Naive thymus-derived CD8-positive, alpha-beta T cell (primary cell): ENCODE measurements at regions not wholly inside any gene's neighbourhood (a gene's known extent, or its start where the extent isn't known, plus 50 kb on each side); places are given as distances from the start of the nearest gene placed in this dataset.
"Not testable (repeated sequence)": the region's sequence is repeated elsewhere in the genome, so short reads cannot be mapped to it uniquely, and the experiment has no call there.

ENCODE experiments used
- ATAC-seq, 2 donors: fragments of 150-1000 bp; cut with Tn5 transposase in 1 of 2; sonication (Bioruptor Pico), chemical (Tn5 transposase) in 1 of 2; 1 replicate in 1 of 2; 2 replicates in 1 of 2; pipeline ENCODE4 v1.10.0; 2021; ENCODE audit warnings: mild to moderate bottlenecking in 2 of 2, moderate library complexity in 2 of 2
- POLR2A ChIA-PET: fragments of 350-600 bp; sonication (Branson Sonifier 250); formaldehyde crosslinking; loops from one replicate; lab custom pipeline; 2021; ENCODE audit warnings: antibody characterized with exemption; lab: Charles Lee
- DNase-seq, 10 donors: peaks; one replicate each; pipeline versions ENCODE4 v3.0.0 to v3.0.0-alpha.2; 2020 to 2022
- H3K27ac Mint-ChIP-seq, 10 donors: one replicate each; pipeline ENCODE4 v1.8.0; 2020 to 2022; ENCODE audit warnings: mild to moderate bottlenecking in 10 of 10, mixed read lengths in 10 of 10, moderate library complexity in 4 of 10, inconsistent platforms in 1 of 10
- H3K27me3 Mint-ChIP-seq, 5 donors: one replicate each; pipeline ENCODE4 v1.8.0; 2021 to 2022; ENCODE audit warnings: mixed read lengths in 5 of 5
- H3K36me3 Mint-ChIP-seq, 3 donors: one replicate each; pipeline ENCODE4 v1.8.0; 2020 to 2022; ENCODE audit warnings: mixed read lengths in 3 of 3, mild to moderate bottlenecking in 2 of 3, inconsistent platforms in 1 of 3
- H3K4me1 Mint-ChIP-seq, 4 donors: one replicate each; pipeline ENCODE4 v1.8.0; 2021 to 2022; ENCODE audit warnings: mixed read lengths in 4 of 4
- H3K4me3 Mint-ChIP-seq, 10 donors: one replicate each; pipeline ENCODE4 v1.8.0; 2020 to 2022; ENCODE audit warnings: mild to moderate bottlenecking in 10 of 10, mixed read lengths in 10 of 10, moderate library complexity in 6 of 10, inconsistent platforms in 1 of 10
- H3K9me3 Mint-ChIP-seq, 9 donors: one replicate each; pipeline ENCODE4 v1.8.0; 2020 to 2022; ENCODE audit warnings: mixed read lengths in 9 of 9, mild to moderate bottlenecking in 3 of 9, inconsistent platforms in 1 of 9, moderate library complexity in 1 of 9

GRCh38 chr2:111301677-111302076 is 181.0 kb downstream of the BCL2L11 start:
- H3K4me3 Mint-ChIP-seq, H3K27ac Mint-ChIP-seq, H3K4me1 Mint-ChIP-seq, H3K36me3 Mint-ChIP-seq, H3K27me3 Mint-ChIP-seq, ATAC-seq, POLR2A ChIA-PET, H3K9me3 Mint-ChIP-seq, DNase-seq: not testable (repeated sequence)

GRCh38 chr2:111302397-111303218 is 181.9 kb downstream of the BCL2L11 start:
- DNase-seq, H3K36me3 Mint-ChIP-seq, ATAC-seq, H3K4me1 Mint-ChIP-seq, POLR2A ChIA-PET, H3K9me3 Mint-ChIP-seq, H3K4me3 Mint-ChIP-seq, H3K27ac Mint-ChIP-seq, H3K27me3 Mint-ChIP-seq: not testable (repeated sequence)

GRCh38 chr2:111307302-111307701 is 186.6 kb downstream of the BCL2L11 start:
- H3K36me3 Mint-ChIP-seq, POLR2A ChIA-PET, H3K27ac Mint-ChIP-seq, DNase-seq, ATAC-seq, H3K4me1 Mint-ChIP-seq, H3K9me3 Mint-ChIP-seq, H3K4me3 Mint-ChIP-seq, H3K27me3 Mint-ChIP-seq: not testable (repeated sequence)

- ATAC-seq, H3K4me3 Mint-ChIP-seq, H3K36me3 Mint-ChIP-seq, H3K9me3 Mint-ChIP-seq, DNase-seq, POLR2A ChIA-PET, H3K4me1 Mint-ChIP-seq, H3K27me3 Mint-ChIP-seq, H3K27ac Mint-ChIP-seq: not testable (repeated sequence)
Observed at GRCh38 chr2:111309231-111310075, 188.7 kb downstream of the BCL2L11 start.

- POLR2A ChIA-PET, H3K27me3 Mint-ChIP-seq, H3K4me1 Mint-ChIP-seq, H3K4me3 Mint-ChIP-seq, H3K27ac Mint-ChIP-seq, H3K36me3 Mint-ChIP-seq, ATAC-seq, H3K9me3 Mint-ChIP-seq, DNase-seq: not testable (repeated sequence)
Observed at GRCh38 chr2:111310395-111310794, 189.7 kb downstream of the BCL2L11 start.

GRCh38 chr2:111311568-111311967 is 190.9 kb downstream of the BCL2L11 start:
- H3K27ac Mint-ChIP-seq, H3K4me3 Mint-ChIP-seq, DNase-seq, H3K9me3 Mint-ChIP-seq, H3K4me1 Mint-ChIP-seq, H3K27me3 Mint-ChIP-seq, H3K36me3 Mint-ChIP-seq, POLR2A ChIA-PET, ATAC-seq: not testable (repeated sequence)

- POLR2A ChIA-PET, DNase-seq, H3K9me3 Mint-ChIP-seq, H3K4me3 Mint-ChIP-seq, H3K4me1 Mint-ChIP-seq, ATAC-seq, H3K27me3 Mint-ChIP-seq, H3K27ac Mint-ChIP-seq, H3K36me3 Mint-ChIP-seq: not testable (repeated sequence)
Observed at GRCh38 chr2:111312897-111313607, 192.3 kb downstream of the BCL2L11 start.

GRCh38 chr2:111313711-111314110 is 193.0 kb downstream of the BCL2L11 start:
- H3K9me3 Mint-ChIP-seq, H3K4me3 Mint-ChIP-seq, H3K27me3 Mint-ChIP-seq, ATAC-seq, H3K27ac Mint-ChIP-seq, DNase-seq, POLR2A ChIA-PET, H3K4me1 Mint-ChIP-seq, H3K36me3 Mint-ChIP-seq: not testable (repeated sequence)

GRCh38 chr2:111315188-111315917 is 194.6 kb downstream of the BCL2L11 start:
- DNase-seq, POLR2A ChIA-PET, H3K27ac Mint-ChIP-seq, H3K27me3 Mint-ChIP-seq, H3K36me3 Mint-ChIP-seq, H3K9me3 Mint-ChIP-seq, H3K4me1 Mint-ChIP-seq, H3K4me3 Mint-ChIP-seq, ATAC-seq: not testable (repeated sequence)

- DNase-seq, H3K27me3 Mint-ChIP-seq, H3K4me1 Mint-ChIP-seq, H3K36me3 Mint-ChIP-seq, H3K4me3 Mint-ChIP-seq, POLR2A ChIA-PET, ATAC-seq, H3K27ac Mint-ChIP-seq, H3K9me3 Mint-ChIP-seq: not testable (repeated sequence)
Observed at GRCh38 chr2:111316221-111316741, 195.6 kb downstream of the BCL2L11 start.

GRCh38 chr2:111316881-111317549 is 196.3 kb downstream of the BCL2L11 start:
- not testable (repeated sequence) for H3K4me1 Mint-ChIP-seq, H3K9me3 Mint-ChIP-seq, H3K27me3 Mint-ChIP-seq

GRCh38 chr2:111319552-111319951 is 198.8 kb downstream of the BCL2L11 start:
- H3K4me3 Mint-ChIP-seq, DNase-seq, H3K27me3 Mint-ChIP-seq, H3K27ac Mint-ChIP-seq, H3K9me3 Mint-ChIP-seq, POLR2A ChIA-PET, ATAC-seq, H3K4me1 Mint-ChIP-seq, H3K36me3 Mint-ChIP-seq: not testable (repeated sequence)

More at GRCh38 chr2:111316881-111317549, 196.3 kb downstream of the BCL2L11 start:
- H3K4me3 Mint-ChIP-seq, H3K36me3 Mint-ChIP-seq, ATAC-seq, POLR2A ChIA-PET, DNase-seq, H3K27ac Mint-ChIP-seq: not testable (repeated sequence)
